ENCODE measurements at regions not wholly inside any gene's neighbourhood (a gene's known extent, or its start where the extent isn't known, plus 50 kb on each side); places are given as distances from the start of the nearest gene placed in this dataset.

- TF ChIP-seq ZNF354C (tag by site-specific recombination; IDR thresholded peaks at IDR 0.05; ENCODE audit: borderline replicate concordance, low read depth): no peak
- TF ChIP-seq ZNF621 (tag by site-specific recombination; IDR thresholded peaks at IDR 0.05): no peak
Measured at GRCh38 chr2:150607390-150607811, 119.9 kb upstream of the RND3 start (continued).

- no peaks in the 10 kb centered on the region for H3K9me3 ChIP-seq (ENCODE audit: control insufficient read depth, insufficient read depth, low read depth, low read length)
- no peaks in the 10 kb centered on the region for H3K36me3 ChIP-seq (ENCODE audit: control insufficient read depth in 2 of 2, insufficient read depth in 1 of 2, low read length in 2 of 2)
- ChIA-PET CTCF (no interaction called here), POLR2A (no interaction called here)
- H3K4me3 ChIP-seq (ENCODE audit: low read depth, low read length): no peak overlapping the region
- no peaks in the 10 kb centered on the region for H3K4me1 ChIP-seq (ENCODE audit: control insufficient read depth, insufficient read depth, low read length)
- no peak for TF ChIP-seq ZNF585B (tag by site-specific recombination; IDR thresholded peaks at IDR 0.05)
- TF ChIP-seq ZNF292 (tag by site-specific recombination; IDR thresholded peaks at IDR 0.05; ENCODE audit: borderline replicate concordance, low read depth): no peak
- TF ChIP-seq ZNF48 (tag by site-specific recombination; IDR thresholded peaks at IDR 0.05): no peak
- TF ChIP-seq ZNF112 (tag by site-specific recombination; IDR thresholded peaks at IDR 0.05): no peak
- TF ChIP-seq ZNF211 (tag by site-specific recombination; IDR thresholded peaks at IDR 0.05; ENCODE audit: low read depth): no peak
- no peak for TF ChIP-seq PATZ1 (tag by site-specific recombination; IDR thresholded peaks at IDR 0.05)
- TF ChIP-seq ZNF449 (tag by site-specific recombination; IDR thresholded peaks at IDR 0.05): no peak
- no peak for TF ChIP-seq KLF1 (tag by site-specific recombination; IDR thresholded peaks at IDR 0.05)
- TF ChIP-seq ATF2 (tag by site-specific recombination; IDR thresholded peaks at IDR 0.05; ENCODE audit: low read depth): no peak
- no peak for TF ChIP-seq ZNF510 (tag by site-specific recombination; IDR thresholded peaks at IDR 0.05; ENCODE audit: insufficient replicate concordance)
- no peak for TF ChIP-seq ZNF530 (tag by site-specific recombination; IDR thresholded peaks at IDR 0.05; ENCODE audit: low read depth)
- TF ChIP-seq SP7 (tag by site-specific recombination; IDR thresholded peaks at IDR 0.05): no peak
- no peak for TF ChIP-seq ZSCAN30 (tag by site-specific recombination; IDR thresholded peaks at IDR 0.05)
- no peak for TF ChIP-seq ZNF624 (tag by site-specific recombination; IDR thresholded peaks at IDR 0.05)
- TF ChIP-seq YY1 (tag by site-specific recombination; IDR thresholded peaks at IDR 0.05): no peak
- no peak for TF ChIP-seq ZNF610 (tag by site-specific recombination; IDR thresholded peaks at IDR 0.05; ENCODE audit: borderline replicate concordance)
- no peak for TF ChIP-seq ZBTB26 (tag by site-specific recombination; optimal IDR thresholded peaks at IDR 0.05)
- TF ChIP-seq ZNF114 (tag by site-specific recombination; IDR thresholded peaks at IDR 0.05): no peak
- H3K27ac ChIP-seq (ENCODE audit: extremely low read depth, low read depth, low read length): no peak overlapping the region
Measured at GRCh38 chr2:150606380-150607060, 119.1 kb upstream of the RND3 start.

All from HEK293 (cell line).